Fibroblast of lung (primary cell): ENCODE measurements at regions not wholly inside any gene's neighbourhood (a gene's known extent, or its start where the extent isn't known, plus 50 kb on each side); places are given as distances from the start of the nearest gene placed in this dataset.

ENCODE experiments used
- EZH2 ChIP-seq: IDR thresholded peaks from 2 replicates; pipeline ENCODE4 v1.5.1; 2012; ENCODE audit warnings: low read length, control low read depth, mild to moderate bottlenecking; ENCODE audit errors: missing control alignments
- TF ChIP-seq, protein P1 (sequence below), 2 donors: IDR thresholded peaks in 1 of 2; conservative IDR thresholded peaks in 1 of 2; 1 replicate in 1 of 2; 2 replicates in 1 of 2; pipeline ENCODE4 v1.5.1; 2011 to 2012; ENCODE audit warnings: low read length in 2 of 2, control low read depth in 1 of 2, inconsistent platforms in 1 of 2, low read depth in 1 of 2, mild to moderate bottlenecking in 1 of 2

GRCh38 chr4:8726344-8726851 lies 133.8 kb downstream of the CPZ start:
- TF ChIP-seq EZH2: no peak
- TF ChIP-seq, protein P1, sequence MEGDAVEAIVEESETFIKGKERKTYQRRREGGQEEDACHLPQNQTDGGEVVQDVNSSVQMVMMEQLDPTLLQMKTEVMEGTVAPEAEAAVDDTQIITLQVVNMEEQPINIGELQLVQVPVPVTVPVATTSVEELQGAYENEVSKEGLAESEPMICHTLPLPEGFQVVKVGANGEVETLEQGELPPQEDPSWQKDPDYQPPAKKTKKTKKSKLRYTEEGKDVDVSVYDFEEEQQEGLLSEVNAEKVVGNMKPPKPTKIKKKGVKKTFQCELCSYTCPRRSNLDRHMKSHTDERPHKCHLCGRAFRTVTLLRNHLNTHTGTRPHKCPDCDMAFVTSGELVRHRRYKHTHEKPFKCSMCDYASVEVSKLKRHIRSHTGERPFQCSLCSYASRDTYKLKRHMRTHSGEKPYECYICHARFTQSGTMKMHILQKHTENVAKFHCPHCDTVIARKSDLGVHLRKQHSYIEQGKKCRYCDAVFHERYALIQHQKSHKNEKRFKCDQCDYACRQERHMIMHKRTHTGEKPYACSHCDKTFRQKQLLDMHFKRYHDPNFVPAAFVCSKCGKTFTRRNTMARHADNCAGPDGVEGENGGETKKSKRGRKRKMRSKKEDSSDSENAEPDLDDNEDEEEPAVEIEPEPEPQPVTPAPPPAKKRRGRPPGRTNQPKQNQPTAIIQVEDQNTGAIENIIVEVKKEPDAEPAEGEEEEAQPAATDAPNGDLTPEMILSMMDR (conservative IDR thresholded peaks at IDR 0.05 in 1 of 2, IDR thresholded peaks at IDR 0.05 in 1 of 2; ENCODE audit: low read depth in 1 of 2, low read length in 2 of 2): no peak
